IPS-15b (cell line): ENCODE measurements at regions not wholly inside any gene's neighbourhood (a gene's known extent, or its start where the extent isn't known, plus 50 kb on each side); places are given as distances from the start of the nearest gene placed in this dataset.

Source experiments
- H3K27me3 ChIP-seq: one replicate; pipeline ENCODE4 v1.6.1; 2013; ENCODE audit warnings: low read length; ENCODE audit not compliant: control insufficient read depth, insufficient read depth
- H3K36me3 ChIP-seq: one replicate; pipeline ENCODE4 v1.6.1; 2013; ENCODE audit warnings: low read length; ENCODE audit not compliant: control insufficient read depth, insufficient read depth
- H3K4me1 ChIP-seq: one replicate; pipeline ENCODE4 v1.6.1; 2013; ENCODE audit warnings: mild to moderate bottlenecking, low read length; ENCODE audit not compliant: control insufficient read depth, insufficient read depth
- H3K4me3 ChIP-seq: one replicate; pipeline ENCODE4 v1.5.1; 2013; ENCODE audit warnings: low read depth, low read length
- H3K9ac ChIP-seq: one replicate; pipeline ENCODE4 v1.6.1; 2013; ENCODE audit warnings: low read depth, mild to moderate bottlenecking, low read length
- H3K9me3 ChIP-seq: one replicate; pipeline ENCODE4 v1.6.1; 2013; ENCODE audit warnings: mild to moderate bottlenecking, low read length; ENCODE audit not compliant: control insufficient read depth, insufficient read depth

DNA sequence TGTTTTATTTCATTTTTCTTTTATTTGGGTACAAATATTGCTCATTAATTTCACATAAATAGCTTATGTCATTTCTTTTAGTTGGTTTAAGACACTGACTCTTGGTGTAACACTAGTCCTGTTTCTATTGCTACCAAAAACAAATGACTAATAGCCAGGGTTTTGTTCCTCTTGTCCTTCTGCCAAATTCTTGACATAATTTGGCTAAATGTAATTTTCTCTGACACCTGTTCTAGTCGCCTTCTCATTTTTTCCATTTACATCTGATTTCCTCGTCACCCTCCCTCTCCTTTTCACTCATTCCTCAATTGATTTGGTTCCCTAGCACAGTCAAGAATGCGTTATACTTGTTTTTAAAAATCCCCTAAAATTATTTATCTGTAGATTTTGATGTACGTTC lies 1718.7 kb downstream of the EFNB2 start:
- H3K27me3 ChIP-seq = no peaks in the 10 kb centered on the region
- no peaks in the 10 kb centered on the region for H3K9me3 ChIP-seq
- no peaks in the 10 kb centered on the region for H3K36me3 ChIP-seq
- H3K4me1 ChIP-seq = no peaks in the 10 kb centered on the region
- no peak overlapping the region for H3K4me3 ChIP-seq
- no peak overlapping the region for H3K9ac ChIP-seq

DNA sequence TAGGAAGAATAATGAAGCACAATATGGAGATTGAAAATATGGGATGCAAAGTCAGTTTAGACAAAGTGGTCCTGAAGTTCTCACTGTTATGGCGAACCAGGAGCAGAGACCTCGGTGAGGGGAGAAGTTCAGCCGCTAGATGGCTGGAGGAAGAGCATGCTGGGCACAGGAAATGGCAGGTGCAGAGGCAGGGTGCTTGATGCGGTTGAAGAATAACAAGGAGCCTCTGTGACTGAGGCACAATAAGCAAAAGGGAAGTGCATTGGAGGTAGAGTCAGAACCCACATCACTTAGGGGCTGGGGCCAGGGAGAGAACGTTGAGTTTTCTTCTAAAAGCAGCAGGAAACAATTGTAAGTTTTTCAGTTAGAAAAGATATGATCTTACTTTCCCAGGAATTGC lies 1725.2 kb downstream of the EFNB2 start:
- no peaks in the 10 kb centered on the region for H3K36me3 ChIP-seq
- H3K4me3 ChIP-seq = no peak overlapping the region
- H3K9me3 ChIP-seq = no peaks in the 10 kb centered on the region
- H3K27me3 ChIP-seq = no peaks in the 10 kb centered on the region
- H3K9ac ChIP-seq = no peak overlapping the region
- H3K4me1 ChIP-seq = no peaks in the 10 kb centered on the region

DNA sequence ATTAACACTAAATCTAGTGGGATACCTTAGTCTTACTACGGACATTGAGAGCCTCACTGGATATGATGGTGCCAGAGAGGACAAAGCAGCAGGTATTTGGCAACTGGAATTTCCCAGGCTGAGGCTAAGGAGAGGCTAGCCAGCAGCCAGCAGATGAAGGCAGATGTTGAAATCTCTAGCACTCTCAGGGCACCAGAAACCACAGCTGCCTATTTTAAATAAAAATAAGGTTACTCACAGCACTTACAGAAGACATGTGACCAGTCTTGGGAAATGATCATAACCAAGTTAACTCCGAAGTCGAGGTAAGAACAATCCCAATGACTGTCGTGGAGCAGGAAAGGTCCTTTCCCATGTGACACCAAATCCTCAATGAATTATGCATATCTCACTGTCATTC lies 1726.0 kb downstream of the EFNB2 start:
- Histone ChIP-seq H3K4me3 (no peak overlapping the region), H3K27me3 (no peaks in the 10 kb centered on the region), H3K4me1 (no peaks in the 10 kb centered on the region), H3K9me3 (no peaks in the 10 kb centered on the region), H3K36me3 (no peaks in the 10 kb centered on the region), H3K9ac (no peak overlapping the region)

DNA sequence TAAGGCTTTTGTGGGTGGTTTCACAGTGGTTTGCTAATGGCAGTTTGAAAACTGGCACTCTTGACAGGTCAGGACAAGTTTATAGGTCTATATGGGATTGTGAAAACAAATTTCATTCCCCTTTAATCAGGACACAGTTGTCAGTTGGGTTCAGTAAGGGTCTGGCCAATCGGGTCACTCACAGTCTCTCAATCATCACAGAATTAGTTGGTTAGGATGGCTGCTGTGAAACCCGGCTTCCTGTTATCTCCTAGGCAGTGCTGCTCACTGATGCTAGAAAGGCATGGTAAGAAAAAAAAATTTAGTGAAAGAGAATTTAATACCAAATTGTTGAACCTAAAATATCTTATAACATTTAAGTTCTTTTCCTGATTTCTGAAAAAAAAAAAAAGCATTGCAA lies 1730.1 kb downstream of the EFNB2 start:
- H3K9ac ChIP-seq = no peak overlapping the region
- H3K36me3 ChIP-seq = no peaks in the 10 kb centered on the region
- H3K4me3 ChIP-seq = no peak overlapping the region
- no peaks in the 10 kb centered on the region for H3K9me3 ChIP-seq
- no peaks in the 10 kb centered on the region for H3K27me3 ChIP-seq
- H3K4me1 ChIP-seq = no peaks in the 10 kb centered on the region

DNA sequence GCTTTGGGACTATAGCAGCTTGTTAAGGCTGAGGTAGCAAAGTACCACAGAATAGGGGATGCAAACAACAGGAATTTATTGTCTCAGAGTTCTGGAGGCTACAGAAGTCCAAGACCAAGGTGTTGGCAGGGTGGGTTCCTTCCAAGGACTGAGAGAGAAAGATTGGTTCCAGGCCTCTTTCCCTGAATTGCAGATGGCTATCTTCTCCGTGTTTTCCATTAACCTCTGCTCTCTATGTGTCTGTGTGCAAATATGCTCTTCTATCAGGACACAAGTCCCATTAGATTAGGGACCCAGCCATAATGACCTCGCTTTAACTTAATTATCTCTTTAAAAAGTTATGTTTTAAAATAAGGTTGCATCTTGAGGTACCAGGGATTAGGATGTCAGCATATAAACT lies 1732.9 kb upstream of the SLC10A2 start:
- no peaks in the 10 kb centered on the region for H3K9me3 ChIP-seq
- H3K9ac ChIP-seq = no peak overlapping the region
- H3K4me1 ChIP-seq = no peaks in the 10 kb centered on the region
- H3K36me3 ChIP-seq = no peaks in the 10 kb centered on the region
- H3K27me3 ChIP-seq = no peaks in the 10 kb centered on the region
- H3K4me3 ChIP-seq = no peak overlapping the region

DNA sequence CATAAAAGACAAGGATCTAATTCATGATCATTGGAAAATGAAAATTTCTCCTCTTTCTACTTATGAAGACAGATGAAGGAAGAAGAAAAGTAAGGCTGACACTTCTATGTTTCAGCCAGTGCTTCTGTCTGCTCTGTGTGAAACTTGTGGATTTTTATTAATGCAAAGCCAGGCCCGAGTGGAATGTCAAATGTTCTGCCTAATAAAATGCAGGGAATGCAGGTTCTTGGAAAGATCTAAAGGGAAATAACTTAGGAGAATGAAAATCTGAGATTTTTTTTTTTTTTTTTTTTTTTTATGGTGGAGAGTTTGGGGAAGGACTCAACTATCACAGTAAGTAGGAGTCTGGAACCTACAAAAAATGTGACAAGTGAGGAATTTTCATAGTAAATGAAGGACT lies 1732.3 kb upstream of the SLC10A2 start:
- Histone ChIP-seq H3K9ac (no peak overlapping the region), H3K36me3 (no peaks in the 10 kb centered on the region), H3K4me3 (no peak overlapping the region), H3K4me1 (no peaks in the 10 kb centered on the region), H3K27me3 (no peaks in the 10 kb centered on the region), H3K9me3 (no peaks in the 10 kb centered on the region)

DNA sequence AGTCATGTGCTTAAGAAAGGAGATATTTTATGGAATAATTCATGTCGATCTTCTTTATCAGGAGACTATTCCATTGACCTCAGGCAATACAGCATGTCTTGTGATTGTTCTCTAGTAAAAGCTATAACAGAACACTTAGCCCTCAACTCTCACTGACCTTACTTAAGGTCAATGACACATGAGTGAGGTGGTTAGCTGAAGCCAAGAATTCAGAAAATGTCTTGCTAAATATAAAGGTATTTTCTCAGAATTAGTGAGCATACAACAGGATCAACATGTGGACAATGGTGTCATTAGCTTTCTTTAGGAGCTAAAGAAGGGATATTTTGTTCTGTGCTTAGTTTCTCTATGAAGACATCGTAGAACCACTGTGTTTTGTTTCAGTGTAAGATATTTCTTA lies 1730.4 kb upstream of the SLC10A2 start:
- Histone ChIP-seq H3K9me3 (no peaks in the 10 kb centered on the region), H3K9ac (no peak overlapping the region), H3K4me1 (no peaks in the 10 kb centered on the region), H3K4me3 (no peak overlapping the region), H3K27me3 (no peaks in the 10 kb centered on the region), H3K36me3 (no peaks in the 10 kb centered on the region)

DNA sequence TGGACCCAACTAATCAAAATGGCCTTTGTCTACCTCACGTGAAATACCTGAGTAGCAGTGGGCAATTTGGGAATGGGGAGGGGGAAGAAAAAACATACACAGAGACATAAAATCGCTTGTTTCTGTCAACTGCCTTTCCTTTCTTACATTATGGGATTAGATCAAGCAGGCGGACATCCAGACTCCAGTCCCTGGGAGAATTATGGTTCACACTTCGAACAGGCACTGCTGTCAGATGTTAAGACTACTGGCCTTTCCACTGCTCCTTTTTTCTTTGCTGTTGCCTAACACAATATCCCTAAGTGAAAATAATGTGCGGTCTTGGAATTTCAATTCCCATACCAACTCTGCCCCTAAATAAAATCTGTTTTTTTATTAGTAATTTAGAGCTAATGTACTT lies 1719.7 kb upstream of the SLC10A2 start:
- Histone ChIP-seq H3K27me3 (no peaks in the 10 kb centered on the region), H3K9ac (no peak overlapping the region), H3K36me3 (no peaks in the 10 kb centered on the region), H3K4me1 (no peaks in the 10 kb centered on the region), H3K9me3 (no peaks in the 10 kb centered on the region), H3K4me3 (no peak overlapping the region)

DNA sequence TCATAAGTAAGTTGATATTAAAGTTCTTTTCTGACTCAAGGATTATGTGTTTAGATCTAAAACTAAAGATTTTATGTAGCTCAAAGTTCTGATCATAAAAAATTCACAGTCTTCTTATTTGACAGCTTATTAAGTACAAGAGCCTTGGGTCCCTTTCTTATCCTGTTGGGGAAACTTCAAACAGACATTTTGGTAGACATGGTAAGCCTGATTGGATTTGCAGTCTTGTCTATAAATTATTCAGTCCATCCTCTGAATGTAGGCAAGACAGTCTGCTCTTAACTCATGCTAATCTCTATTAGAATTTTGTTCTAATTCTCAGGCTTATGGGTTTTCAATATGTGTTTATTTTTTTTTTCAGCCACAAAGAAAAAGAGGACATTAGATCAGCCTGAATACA lies 1718.7 kb upstream of the SLC10A2 start:
- Histone ChIP-seq H3K36me3 (no peaks in the 10 kb centered on the region), H3K9me3 (no peaks in the 10 kb centered on the region), H3K4me1 (peaks cover under 1% of the 10 kb centered on the region), H3K27me3 (no peaks in the 10 kb centered on the region), H3K9ac (no peak overlapping the region), H3K4me3 (no peak overlapping the region)

DNA sequence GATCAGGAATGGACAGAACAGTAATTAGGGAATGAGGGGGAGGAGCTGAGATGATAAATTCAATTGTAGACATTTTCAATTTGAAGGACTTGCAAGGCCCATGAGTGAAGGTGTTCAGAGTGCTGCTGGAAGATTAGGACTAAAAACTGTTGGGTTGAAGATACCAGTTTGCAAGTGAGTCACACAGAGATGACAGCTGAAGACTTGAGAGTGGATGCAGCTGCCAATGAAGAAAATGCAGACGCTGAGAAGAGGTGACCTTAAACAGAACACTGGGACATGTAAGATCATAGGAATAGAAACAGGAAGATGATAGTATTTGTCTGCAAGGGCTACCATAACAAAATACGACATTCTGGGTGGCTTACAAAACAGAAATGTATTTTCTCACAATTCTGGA lies 1716.5 kb upstream of the SLC10A2 start:
- H3K9me3 ChIP-seq = no peaks in the 10 kb centered on the region
- no peaks in the 10 kb centered on the region for H3K36me3 ChIP-seq
- H3K9ac ChIP-seq = no peak overlapping the region
- no peaks in the 10 kb centered on the region for H3K27me3 ChIP-seq
- peaks cover 5% of the 10 kb centered on the region for H3K4me1 ChIP-seq
- H3K4me3 ChIP-seq = no peak overlapping the region

DNA sequence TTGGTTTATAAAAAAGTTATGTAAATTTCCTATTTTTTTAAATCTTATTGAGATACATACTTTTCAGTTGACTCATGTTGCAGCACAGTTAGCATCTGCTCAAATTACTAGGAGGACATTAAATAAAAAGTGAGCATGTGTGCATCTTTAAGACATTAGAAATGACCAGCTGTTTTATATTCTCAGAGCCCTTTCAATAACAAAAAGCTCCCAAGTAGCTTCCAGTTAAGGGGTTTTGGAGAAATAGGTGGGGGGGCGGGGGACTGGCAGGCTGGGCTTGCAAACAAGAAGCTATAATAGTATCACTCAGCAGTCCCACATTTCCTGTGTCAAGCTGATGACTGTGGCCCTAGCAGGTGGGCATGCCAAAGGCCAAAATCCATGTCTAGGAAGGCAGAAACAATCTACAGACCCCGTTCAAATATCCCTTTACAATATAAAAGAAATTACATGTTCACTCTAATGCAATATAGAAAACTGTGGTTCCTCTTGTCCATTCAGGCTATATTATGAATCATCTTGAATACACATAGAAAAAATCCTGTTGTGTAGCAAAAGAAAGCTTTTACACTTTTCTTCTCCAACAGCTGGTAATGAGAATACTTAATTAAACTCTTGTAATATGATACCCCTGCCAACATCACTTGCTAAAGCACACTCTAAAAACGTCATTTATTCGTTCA lies 1713.2 kb upstream of the SLC10A2 start:
- Histone ChIP-seq H3K9me3 (no peaks in the 10 kb centered on the region), H3K9ac (no peak overlapping the region), H3K4me1 (peaks cover 5% of the 10 kb centered on the region), H3K4me3 (no peak overlapping the region), H3K36me3 (no peaks in the 10 kb centered on the region), H3K27me3 (no peaks in the 10 kb centered on the region)

DNA sequence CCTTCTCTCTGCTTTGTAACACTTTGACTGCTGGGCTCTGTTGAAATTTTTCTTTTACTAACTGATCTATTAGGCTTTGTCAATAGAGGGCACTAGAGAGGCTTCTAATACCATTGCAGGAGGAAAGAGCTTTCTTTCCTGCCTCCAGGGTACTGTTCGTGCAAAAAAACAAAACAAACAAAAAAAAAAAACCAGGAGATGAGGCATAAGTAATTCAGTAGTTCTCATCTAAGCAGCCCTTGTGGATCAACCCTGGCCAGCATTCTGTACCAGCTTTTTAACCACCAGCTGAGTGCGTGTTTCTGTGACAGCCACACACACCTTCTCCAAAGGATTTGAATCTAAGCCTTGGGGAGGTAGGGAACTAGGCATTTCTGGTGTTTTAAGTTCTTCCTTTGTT lies 1707.6 kb upstream of the SLC10A2 start:
- no peaks in the 10 kb centered on the region for H3K27me3 ChIP-seq
- no peak overlapping the region for H3K9ac ChIP-seq
- H3K36me3 ChIP-seq = no peaks in the 10 kb centered on the region
- peaks cover 4% of the 10 kb centered on the region for H3K4me1 ChIP-seq
- H3K9me3 ChIP-seq = no peaks in the 10 kb centered on the region
- no peak overlapping the region for H3K4me3 ChIP-seq
